H9 (cell line): ENCODE measurements at regions not wholly inside any gene's neighbourhood (a gene's known extent, or its start where the extent isn't known, plus 50 kb on each side); places are given as distances from the start of the nearest gene placed in this dataset.

Source experiments
- DNase-seq: peaks from one replicate; pipeline ENCODE4 v3.0.0-alpha.2; 2017
- H2AFZ ChIP-seq: one replicate; pipeline ENCODE4 v1.6.1; 2013; ENCODE audit warnings: mild to moderate bottlenecking, low read length, control low read depth, moderate library complexity
- H2AK5ac ChIP-seq: 2 replicates; pipeline ENCODE4 v1.6.1; 2013; ENCODE audit warnings: low read length, control low read depth, mixed read lengths; ENCODE audit not compliant: insufficient read length
- H2BK120ac ChIP-seq: one replicate; pipeline ENCODE4 v1.6.1; 2013; ENCODE audit warnings: low read depth, mild to moderate bottlenecking, low read length, control low read depth, inconsistent platforms; ENCODE audit not compliant: poor library complexity, severe bottlenecking
- H2BK12ac ChIP-seq: 2 replicates; pipeline ENCODE4 v1.6.1; 2013; ENCODE audit warnings: low read length, control low read depth, mixed read lengths, low read depth; ENCODE audit not compliant: insufficient read length
- H2BK15ac ChIP-seq: 2 replicates; pipeline ENCODE4 v1.6.1; 2013; ENCODE audit warnings: low read depth, low read length, control low read depth
- H2BK20ac ChIP-seq: one replicate; pipeline ENCODE4 v1.6.1; 2013; ENCODE audit warnings: low read depth, mild to moderate bottlenecking, low read length, control low read depth, inconsistent platforms; ENCODE audit not compliant: poor library complexity, severe bottlenecking
- H2BK5ac ChIP-seq: 2 replicates; pipeline ENCODE4 v1.6.1; 2013; ENCODE audit warnings: low read length, control low read depth, mixed read lengths; ENCODE audit not compliant: insufficient read length
- H3K14ac ChIP-seq: 2 replicates; pipeline ENCODE4 v1.6.1; 2013; ENCODE audit warnings: low read length, control low read depth; ENCODE audit not compliant: insufficient read depth
- H3K18ac ChIP-seq: 2 replicates; pipeline ENCODE4 v1.6.1; 2013; ENCODE audit warnings: low read depth, mild to moderate bottlenecking, mixed read lengths, low read length, control low read depth; ENCODE audit not compliant: insufficient read length
- H3K23ac ChIP-seq: 2 replicates; pipeline ENCODE4 v1.6.1; 2013; ENCODE audit warnings: low read length, control low read depth, mixed read lengths, low read depth; ENCODE audit not compliant: insufficient read length
- H3K23me2 ChIP-seq: 2 replicates; pipeline ENCODE4 v1.6.1; 2013; ENCODE audit warnings: low read depth, mild to moderate bottlenecking, mixed read lengths, low read length, control low read depth; ENCODE audit not compliant: insufficient read length, poor library complexity, severe bottlenecking
- H3K27ac ChIP-seq: 2 replicates; pipeline ENCODE4 v1.5.1; 2013; ENCODE audit warnings: low read length, control low read depth, mixed read lengths, low read depth; ENCODE audit not compliant: insufficient read length
- H3K27me3 ChIP-seq: 2 replicates; pipeline ENCODE4 v1.6.1; 2013; ENCODE audit warnings: low read length, control low read depth, inconsistent platforms; ENCODE audit not compliant: insufficient read depth
- H3K4ac ChIP-seq: 2 replicates; pipeline ENCODE4 v1.6.1; 2013; ENCODE audit warnings: low read depth, mild to moderate bottlenecking, control low read depth, inconsistent platforms, low read length, moderate library complexity
- H3K4me1 ChIP-seq: 2 replicates; pipeline ENCODE4 v1.6.1; 2013; ENCODE audit warnings: low read length, control low read depth, inconsistent platforms; ENCODE audit not compliant: insufficient read depth
- H3K4me2 ChIP-seq: 2 replicates; pipeline ENCODE4 v1.6.1; 2013; ENCODE audit warnings: low read length, control low read depth, mixed read lengths; ENCODE audit not compliant: insufficient read length, insufficient read depth
- H3K56ac ChIP-seq: 2 replicates; pipeline ENCODE4 v1.6.1; 2013; ENCODE audit warnings: low read depth, mild to moderate bottlenecking, mixed read lengths, low read length, control low read depth; ENCODE audit not compliant: insufficient read length
- H3K79me1 ChIP-seq: 2 replicates; pipeline ENCODE4 v1.6.1; 2013; ENCODE audit warnings: low read depth, mild to moderate bottlenecking, moderate library complexity, low read length, control low read depth, inconsistent platforms; ENCODE audit not compliant: insufficient read depth, poor library complexity, severe bottlenecking
- H3K79me2 ChIP-seq: 2 replicates; pipeline ENCODE4 v1.6.1; 2013; ENCODE audit warnings: low read length, control low read depth, inconsistent platforms; ENCODE audit not compliant: insufficient read depth
- H3K9ac ChIP-seq: 2 replicates; pipeline ENCODE4 v1.6.1; 2013; ENCODE audit warnings: low read length, control low read depth, mixed read lengths; ENCODE audit not compliant: insufficient read length; ENCODE audit errors: extremely low read depth
- H3K9me3 ChIP-seq: one replicate; pipeline ENCODE4 v1.6.1; 2013; ENCODE audit warnings: low read depth, low read length, inconsistent platforms; ENCODE audit not compliant: control insufficient read depth
- H3T11ph ChIP-seq: one replicate; pipeline ENCODE4 v1.6.1; 2013; ENCODE audit warnings: mild to moderate bottlenecking, low read length, control low read depth, inconsistent platforms
- H4K20me1 ChIP-seq: one replicate; pipeline ENCODE4 v1.6.1; 2013; ENCODE audit not compliant: control insufficient read depth, insufficient read length, insufficient read depth
- H4K5ac ChIP-seq: 2 replicates; pipeline ENCODE4 v1.6.1; 2013; ENCODE audit warnings: low read depth, mild to moderate bottlenecking, mixed read lengths, low read length, control low read depth; ENCODE audit not compliant: insufficient read length
- H4K8ac ChIP-seq: replicated peaks from 2 replicates; pipeline ENCODE4 v1.6.1; 2013; ENCODE audit warnings: low read length, control low read depth, mixed read lengths, low read depth; ENCODE audit not compliant: insufficient read length
- H4K91ac ChIP-seq: 2 replicates; pipeline ENCODE4 v1.6.1; 2013; ENCODE audit warnings: low read depth, mild to moderate bottlenecking, moderate library complexity, mixed read lengths, low read length, control low read depth; ENCODE audit not compliant: insufficient read length
- H3K27ac Mint-ChIP-seq, 3 experiments: 2 replicates in 2 of 3; 3 replicates in 1 of 3; pipeline ENCODE4 v1.8.0; 2020 to 2021; ENCODE audit warnings: mixed read lengths in 3 of 3, mild to moderate bottlenecking in 1 of 3, moderate library complexity in 1 of 3
- H3K27me3 Mint-ChIP-seq: 2 replicates; pipeline ENCODE4 v1.8.0; 2021; ENCODE audit warnings: low read depth, mild to moderate bottlenecking, moderate library complexity, mixed read lengths
- H3K36me3 Mint-ChIP-seq, 3 experiments: 2 replicates in 2 of 3; 3 replicates in 1 of 3; pipeline ENCODE4 v1.8.0; 2020 to 2021; ENCODE audit warnings: low read depth in 3 of 3, mixed read lengths in 3 of 3; ENCODE audit not compliant: insufficient read depth in 1 of 3
- H3K4me1 Mint-ChIP-seq, 2 experiments: 2 replicates each; pipeline ENCODE4 v1.8.0; 2020; ENCODE audit warnings: mixed read lengths in 2 of 2
- H3K4me3 Mint-ChIP-seq, 2 experiments: 2 replicates in 1 of 2; 3 replicates in 1 of 2; pipeline ENCODE4 v1.8.0; 2020 to 2021; ENCODE audit warnings: mild to moderate bottlenecking in 2 of 2, mixed read lengths in 2 of 2, moderate library complexity in 1 of 2
- H3K9me3 Mint-ChIP-seq, 2 experiments: 2 replicates in 1 of 2; 3 replicates in 1 of 2; pipeline ENCODE4 v1.8.0; 2020; ENCODE audit warnings: mild to moderate bottlenecking in 2 of 2, mixed read lengths in 2 of 2, moderate library complexity in 1 of 2
- WGBS: extraction: QIAGEN DNeasy Blood & Tissue Kit; methylation state at CpG from one replicate; pipeline ENCODE4 v1.1.7; 2013; ENCODE audit warnings: missing lambda C conversion rate, low lambda C conversion rate, mixed read lengths; ENCODE audit not compliant: insufficient read length; ENCODE audit errors: extremely low coverage; 5-methylcytosine and 5-hydroxymethylcytosine counted together
- TF ChIP-seq, protein P1 (sequence below): fragments of 200-600 bp; sonication (generic); conservative IDR thresholded peaks from 3 replicates; pipeline ENCODE4 v1.8.0; 2021; ENCODE audit warnings: antibody characterized with exemption, mild to moderate bottlenecking

DNA sequence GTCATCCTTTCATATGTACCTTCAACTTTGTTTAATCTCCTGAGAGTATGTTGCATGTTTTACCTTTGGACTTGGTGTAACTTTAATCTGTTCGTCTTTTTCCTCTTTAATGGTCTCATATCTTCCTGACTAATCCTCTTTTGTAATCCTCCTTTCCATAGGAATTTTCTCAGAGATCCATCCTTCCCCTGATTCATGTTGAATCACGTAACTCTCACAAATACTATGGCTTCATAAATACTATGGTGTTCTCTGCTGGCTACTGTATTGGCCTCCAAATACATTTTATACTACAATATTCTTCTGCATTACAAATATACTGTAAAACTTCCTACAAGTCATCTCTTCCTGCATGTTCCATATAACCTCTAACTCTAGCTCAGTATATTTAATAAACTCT lies 317.7 kb upstream of the ADGRB3 start:
- no peak overlapping the region for H2BK20ac ChIP-seq
- no peak overlapping the region for H2BK12ac ChIP-seq
- no peak overlapping the region for H4K5ac ChIP-seq
- no peak overlapping the region for H3K23ac ChIP-seq
- no peak overlapping the region for H4K8ac ChIP-seq
- no peak overlapping the region for H4K91ac ChIP-seq
- no peak overlapping the region for H3K56ac ChIP-seq
- no peak overlapping the region for H3K4me2 ChIP-seq
- H2AK5ac ChIP-seq, result no peak overlapping the region
- no peaks in the 10 kb centered on the region for H3K4me1 ChIP-seq
- no peak overlapping the region for H3K18ac ChIP-seq
- H2AFZ ChIP-seq, result no peak overlapping the region
- H3K36me3 Mint-ChIP-seq, result no peaks in the 10 kb centered on the region
- H3K79me1 ChIP-seq, result no peaks in the 10 kb centered on the region
- H2BK120ac ChIP-seq, result no peak overlapping the region
- H3K9me3 Mint-ChIP-seq, result no peaks in the 10 kb centered on the region
- H3K4me1 Mint-ChIP-seq, result no peaks in the 10 kb centered on the region
- no peak overlapping the region for H2BK5ac ChIP-seq
- no peaks in the 10 kb centered on the region for H3K27me3 Mint-ChIP-seq
- no peak overlapping the region for H3K14ac ChIP-seq
- H4K20me1 ChIP-seq, result no peaks in the 10 kb centered on the region
- H3K79me2 ChIP-seq, result no peaks in the 10 kb centered on the region
- H3K9ac ChIP-seq, result no peak overlapping the region
- no peak for DNase-seq
- H3K4me3 Mint-ChIP-seq, result no peak overlapping the region
- H2BK15ac ChIP-seq, result no peak overlapping the region
- no peaks in the 10 kb centered on the region for H3K9me3 ChIP-seq
- no peak overlapping the region for H3K27ac ChIP-seq
- TF ChIP-seq, protein P1, sequence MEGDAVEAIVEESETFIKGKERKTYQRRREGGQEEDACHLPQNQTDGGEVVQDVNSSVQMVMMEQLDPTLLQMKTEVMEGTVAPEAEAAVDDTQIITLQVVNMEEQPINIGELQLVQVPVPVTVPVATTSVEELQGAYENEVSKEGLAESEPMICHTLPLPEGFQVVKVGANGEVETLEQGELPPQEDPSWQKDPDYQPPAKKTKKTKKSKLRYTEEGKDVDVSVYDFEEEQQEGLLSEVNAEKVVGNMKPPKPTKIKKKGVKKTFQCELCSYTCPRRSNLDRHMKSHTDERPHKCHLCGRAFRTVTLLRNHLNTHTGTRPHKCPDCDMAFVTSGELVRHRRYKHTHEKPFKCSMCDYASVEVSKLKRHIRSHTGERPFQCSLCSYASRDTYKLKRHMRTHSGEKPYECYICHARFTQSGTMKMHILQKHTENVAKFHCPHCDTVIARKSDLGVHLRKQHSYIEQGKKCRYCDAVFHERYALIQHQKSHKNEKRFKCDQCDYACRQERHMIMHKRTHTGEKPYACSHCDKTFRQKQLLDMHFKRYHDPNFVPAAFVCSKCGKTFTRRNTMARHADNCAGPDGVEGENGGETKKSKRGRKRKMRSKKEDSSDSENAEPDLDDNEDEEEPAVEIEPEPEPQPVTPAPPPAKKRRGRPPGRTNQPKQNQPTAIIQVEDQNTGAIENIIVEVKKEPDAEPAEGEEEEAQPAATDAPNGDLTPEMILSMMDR, result no peak
- no CpG with 5 or more reads among the region's 2 CpGs for WGBS
- no peaks in the 10 kb centered on the region for H3K23me2 ChIP-seq
- H3K27me3 ChIP-seq, result no peaks in the 10 kb centered on the region
- H3K27ac Mint-ChIP-seq, result no peak overlapping the region
- H3K4ac ChIP-seq, result no peak overlapping the region
- H3T11ph ChIP-seq, result no peak overlapping the region
